ENCODE measurements at regions not wholly inside any gene's neighbourhood (a gene's known extent, or its start where the extent isn't known, plus 50 kb on each side); places are given as distances from the start of the nearest gene placed in this dataset.

GRCh38 chrX:6821730-6822129 is 286.8 kb upstream of the VCX3A start:
- no peaks in the 10 kb centered on the region for H3K9me1 ChIP-seq (ENCODE audit: control insufficient read depth, extremely low read depth, insufficient read depth, low read length)
- dilution Hi-C loops (cut with MboI; ENCODE audit: extremely low pct_ligation_motif_present, low sequenced_read_pairs) = no loop called here
- no peak overlapping the region for H3K9ac ChIP-seq (ENCODE audit: control insufficient read depth, extremely low read depth, insufficient read depth, low read length)

GRCh38 chrX:6813836-6814370 is 279.0 kb upstream of the VCX3A start:
- Histone ChIP-seq H4K20me1 (ENCODE audit: control insufficient read depth, extremely low read depth, insufficient read depth, low read length) (no peaks in the 10 kb centered on the region), H3K9ac (ENCODE audit: control insufficient read depth, extremely low read depth, insufficient read depth, low read length) (no peak overlapping the region), H3K36me3 (ENCODE audit: control insufficient read depth in 2 of 2, extremely low read depth in 1 of 2, insufficient read depth in 2 of 2, low read length in 2 of 2) (no peaks in the 10 kb centered on the region), H3K4me3 (ENCODE audit: control insufficient read depth in 2 of 3, extremely low read depth in 1 of 3, insufficient read depth in 2 of 3, low read depth in 1 of 3, low read length in 3 of 3) (no peak overlapping the region), H2AFZ (ENCODE audit: control insufficient read depth, low read length) (no peak overlapping the region), H3K79me2 (ENCODE audit: control insufficient read depth, insufficient read depth, low read length) (no peaks in the 10 kb centered on the region), H3K4me1 (ENCODE audit: control insufficient read depth, extremely low read depth, insufficient read depth, low read length) (no peaks in the 10 kb centered on the region), H3K27ac (ENCODE audit: control insufficient read depth, insufficient read depth, low read length) (no peak overlapping the region), H3K9me1 (ENCODE audit: control insufficient read depth, extremely low read depth, insufficient read depth, low read length) (no peaks in the 10 kb centered on the region), H3K4me2 (ENCODE audit: control insufficient read depth, extremely low read depth, insufficient read depth, low read depth, low read length) (no peak overlapping the region), H3K9me3 (ENCODE audit: control insufficient read depth, low read depth, low read length) (no peaks in the 10 kb centered on the region), H3K27me3 (ENCODE audit: control insufficient read depth, extremely low read depth, insufficient read depth, low read length) (no peaks in the 10 kb centered on the region)
- dilution Hi-C loops (cut with MboI; ENCODE audit: extremely low pct_ligation_motif_present, low sequenced_read_pairs) = no loop called here
- DNase-seq (ENCODE audit: low read depth, low spot score) (no peak), FAIRE-seq (no peak)
- TF ChIP-seq EZH2 (IDR thresholded peaks at IDR 0.05; ENCODE audit: low read length) = no peak
- TF ChIP-seq, protein P1, sequence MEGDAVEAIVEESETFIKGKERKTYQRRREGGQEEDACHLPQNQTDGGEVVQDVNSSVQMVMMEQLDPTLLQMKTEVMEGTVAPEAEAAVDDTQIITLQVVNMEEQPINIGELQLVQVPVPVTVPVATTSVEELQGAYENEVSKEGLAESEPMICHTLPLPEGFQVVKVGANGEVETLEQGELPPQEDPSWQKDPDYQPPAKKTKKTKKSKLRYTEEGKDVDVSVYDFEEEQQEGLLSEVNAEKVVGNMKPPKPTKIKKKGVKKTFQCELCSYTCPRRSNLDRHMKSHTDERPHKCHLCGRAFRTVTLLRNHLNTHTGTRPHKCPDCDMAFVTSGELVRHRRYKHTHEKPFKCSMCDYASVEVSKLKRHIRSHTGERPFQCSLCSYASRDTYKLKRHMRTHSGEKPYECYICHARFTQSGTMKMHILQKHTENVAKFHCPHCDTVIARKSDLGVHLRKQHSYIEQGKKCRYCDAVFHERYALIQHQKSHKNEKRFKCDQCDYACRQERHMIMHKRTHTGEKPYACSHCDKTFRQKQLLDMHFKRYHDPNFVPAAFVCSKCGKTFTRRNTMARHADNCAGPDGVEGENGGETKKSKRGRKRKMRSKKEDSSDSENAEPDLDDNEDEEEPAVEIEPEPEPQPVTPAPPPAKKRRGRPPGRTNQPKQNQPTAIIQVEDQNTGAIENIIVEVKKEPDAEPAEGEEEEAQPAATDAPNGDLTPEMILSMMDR (optimal IDR thresholded peaks at IDR 0.05 in 1 of 3, IDR thresholded peaks at IDR 0.05 in 1 of 3, conservative IDR thresholded peaks at IDR 0.05 in 1 of 3; ENCODE audit: extremely low read depth in 1 of 3, insufficient read depth in 2 of 3, low read length in 3 of 3) = no peak

More at GRCh38 chrX:6821730-6822129, 286.8 kb upstream of the VCX3A start:
- FAIRE-seq (no peak), DNase-seq (ENCODE audit: low read depth, low spot score) (no peak)
- no peaks in the 10 kb centered on the region for H3K79me2 ChIP-seq (ENCODE audit: control insufficient read depth, insufficient read depth, low read length)
- H3K27ac ChIP-seq (ENCODE audit: control insufficient read depth, insufficient read depth, low read length) = no peak overlapping the region
- no peaks in the 10 kb centered on the region for H3K4me1 ChIP-seq (ENCODE audit: control insufficient read depth, extremely low read depth, insufficient read depth, low read length)
- TF ChIP-seq EZH2 (IDR thresholded peaks at IDR 0.05; ENCODE audit: low read length) = no peak
- TF ChIP-seq, protein P1 (optimal IDR thresholded peaks at IDR 0.05 in 1 of 3, IDR thresholded peaks at IDR 0.05 in 1 of 3, conservative IDR thresholded peaks at IDR 0.05 in 1 of 3; ENCODE audit: extremely low read depth in 1 of 3, insufficient read depth in 2 of 3, low read length in 3 of 3) = no peak
- H3K4me2 ChIP-seq (ENCODE audit: control insufficient read depth, extremely low read depth, insufficient read depth, low read depth, low read length) = no peak overlapping the region
- no peak overlapping the region for H3K4me3 ChIP-seq (ENCODE audit: control insufficient read depth in 2 of 3, extremely low read depth in 1 of 3, insufficient read depth in 2 of 3, low read depth in 1 of 3, low read length in 3 of 3)
- no peaks in the 10 kb centered on the region for H3K9me3 ChIP-seq (ENCODE audit: control insufficient read depth, low read depth, low read length)
- no peaks in the 10 kb centered on the region for H3K36me3 ChIP-seq (ENCODE audit: control insufficient read depth in 2 of 2, extremely low read depth in 1 of 2, insufficient read depth in 2 of 2, low read length in 2 of 2)
- no peaks in the 10 kb centered on the region for H4K20me1 ChIP-seq (ENCODE audit: control insufficient read depth, extremely low read depth, insufficient read depth, low read length)
- no peak overlapping the region for H2AFZ ChIP-seq (ENCODE audit: control insufficient read depth, low read length)
- no peaks in the 10 kb centered on the region for H3K27me3 ChIP-seq (ENCODE audit: control insufficient read depth, extremely low read depth, insufficient read depth, low read length)

All from keratinocyte (primary cell).